ENCODE measurements at regions not wholly inside any gene's neighbourhood (a gene's known extent, or its start where the extent isn't known, plus 50 kb on each side); places are given as distances from the start of the nearest gene placed in this dataset.

DNA sequence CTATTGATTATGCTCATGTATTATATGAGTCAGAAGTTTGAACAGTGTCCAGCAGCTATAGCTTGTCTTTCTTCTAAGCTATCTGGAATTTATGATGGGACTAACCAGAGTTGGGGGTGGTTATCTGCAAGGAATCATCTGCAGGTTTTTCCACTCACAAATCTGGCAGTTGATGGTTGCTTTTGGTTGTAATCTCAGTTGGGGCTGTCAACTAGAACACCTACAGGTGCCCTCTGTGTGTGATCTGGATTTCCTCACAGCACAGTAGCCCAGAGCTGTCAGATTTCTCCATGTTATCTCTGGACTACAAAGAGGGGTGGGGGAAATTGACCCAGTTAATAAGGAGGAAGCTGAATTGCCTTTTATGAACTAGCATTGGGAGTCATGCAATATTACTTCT, 51.4 kb upstream of the MAP9 start:
- H3K36me3 ChIP-seq = no peaks in the 10 kb centered on the region
- TF ChIP-seq CTCF (IDR thresholded peaks at IDR 0.05) (no peak), POLR2AphosphoS5 (IDR thresholded peaks at IDR 0.05) (no peak), POLR2A (IDR thresholded peaks at IDR 0.05) (no peak), EP300 (IDR thresholded peaks at IDR 0.05) (no peak)
- no peaks in the 10 kb centered on the region for H3K9me3 ChIP-seq
- H3K4me3 ChIP-seq = no peak overlapping the region
- no peaks in the 10 kb centered on the region for H3K27me3 ChIP-seq
- peaks cover 0 to 11% (median 0%) of the 10 kb centered on the region in 3 donors for H3K4me1 ChIP-seq
- no peak for ATAC-seq
- H3K27ac ChIP-seq = no peak overlapping the region

DNA sequence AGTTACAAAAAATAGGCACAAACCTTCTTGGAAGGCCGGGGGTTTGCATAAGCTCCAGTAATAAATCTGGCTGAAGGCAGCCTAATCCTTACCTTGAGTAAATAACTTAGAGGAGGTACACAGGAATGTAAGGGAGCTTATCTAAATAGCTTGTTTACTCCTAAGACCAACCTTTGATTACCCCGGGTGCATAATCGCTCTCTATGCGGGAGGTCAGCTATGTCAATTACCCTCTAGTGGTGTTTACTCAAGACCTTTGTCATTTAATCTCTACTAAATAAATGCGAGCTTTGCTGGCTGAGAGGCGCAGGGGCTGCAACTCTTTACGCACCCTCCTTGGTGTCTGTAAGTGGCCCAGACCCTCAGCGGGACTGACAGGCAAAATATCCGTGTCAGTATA, 50.2 kb upstream of the MAP9 start:
- Histone ChIP-seq H3K4me1 (peaks cover 0 to 11% (median 0%) of the 10 kb centered on the region in 3 donors), H3K27ac (no peak overlapping the region), H3K27me3 (no peaks in the 10 kb centered on the region), H3K36me3 (no peaks in the 10 kb centered on the region), H3K4me3 (no peak overlapping the region), H3K9me3 (no peaks in the 10 kb centered on the region)
- 74 to 80% methylated on average over 9 of the region's 9 CpGs for WGBS, 2 donors (ENCODE audit: low coverage in 1 of 2)
- no peak for TF ChIP-seq POLR2A (IDR thresholded peaks at IDR 0.05)
- no peak for TF ChIP-seq POLR2AphosphoS5 (IDR thresholded peaks at IDR 0.05)
- TF ChIP-seq CTCF (IDR thresholded peaks at IDR 0.05) = no peak
- no peak for TF ChIP-seq EP300 (IDR thresholded peaks at IDR 0.05)
- ATAC-seq = no peak

Measured in gastroesophageal sphincter (tissue), 4 donors.